GM21529 (cell line): ENCODE measurements at regions not wholly inside any gene's neighbourhood (a gene's known extent, or its start where the extent isn't known, plus 50 kb on each side); places are given as distances from the start of the nearest gene placed in this dataset.
"Not testable (repeated sequence)": the region's sequence is repeated elsewhere in the genome, so short reads cannot be mapped to it uniquely, and the experiment has no call there.

Experiments
- ATAC-seq: cut with Tn5 transposase; IDR thresholded peaks from one replicate; pipeline ENCODE4 v1.9.1; 2021; ENCODE audit not compliant: unreplicated experiment

- no peak for ATAC-seq
Measured at GRCh38 chr10:64896582-64896981, 1375.4 kb downstream of the REEP3 start.

GRCh38 chr10:64906311-64906710, 1385.1 kb downstream of the REEP3 start:
- ATAC-seq: not testable (repeated sequence)

- ATAC-seq: not testable (repeated sequence)
Measured at GRCh38 chr10:64924306-64924705, 1403.1 kb downstream of the REEP3 start.

DNA sequence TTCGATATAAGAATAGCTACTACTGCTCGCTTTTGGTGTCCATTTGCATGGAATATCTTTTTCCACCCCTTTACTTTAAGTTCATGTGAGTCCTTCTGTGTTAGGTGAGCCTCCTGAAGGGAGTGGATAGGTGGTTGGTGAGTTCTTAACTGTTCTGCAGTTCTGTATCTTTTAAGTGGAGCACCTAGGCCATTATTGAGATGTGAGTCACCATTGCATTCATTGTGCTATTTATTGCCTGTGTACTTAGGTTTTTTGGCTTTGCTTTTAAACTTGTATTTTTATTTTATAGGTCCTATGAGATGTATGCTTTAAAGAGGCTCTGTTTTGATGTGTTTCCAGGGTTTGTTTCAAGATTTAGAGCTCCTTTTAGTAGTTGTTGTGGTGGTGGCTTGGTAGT, 1430.8 kb downstream of the REEP3 start:
- ATAC-seq: no peak

DNA sequence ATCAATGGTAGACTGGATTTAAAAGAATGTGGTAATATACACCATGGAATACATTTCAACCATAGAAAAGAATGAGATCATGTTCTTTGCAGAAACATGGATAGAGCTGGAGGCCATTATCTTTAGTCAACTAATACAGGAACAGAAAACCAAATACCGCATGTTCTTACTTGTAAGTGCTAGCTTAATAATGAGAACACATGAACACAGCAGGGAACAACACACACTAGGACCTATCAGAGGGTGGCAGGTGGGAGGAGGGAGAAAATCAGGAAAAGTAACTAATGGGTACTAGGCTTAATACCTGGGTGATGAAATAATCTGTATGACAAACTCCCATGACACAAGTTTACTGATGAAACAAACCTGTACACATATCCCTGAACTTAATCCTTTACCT, 1435.2 kb downstream of the REEP3 start:
- no peak for ATAC-seq

GRCh38 chr10:64959116-64959515, 1437.9 kb downstream of the REEP3 start:
- ATAC-seq: no peak

- no peak for ATAC-seq
Measured at GRCh38 chr10:64959883-64960282, 1438.7 kb downstream of the REEP3 start.

DNA sequence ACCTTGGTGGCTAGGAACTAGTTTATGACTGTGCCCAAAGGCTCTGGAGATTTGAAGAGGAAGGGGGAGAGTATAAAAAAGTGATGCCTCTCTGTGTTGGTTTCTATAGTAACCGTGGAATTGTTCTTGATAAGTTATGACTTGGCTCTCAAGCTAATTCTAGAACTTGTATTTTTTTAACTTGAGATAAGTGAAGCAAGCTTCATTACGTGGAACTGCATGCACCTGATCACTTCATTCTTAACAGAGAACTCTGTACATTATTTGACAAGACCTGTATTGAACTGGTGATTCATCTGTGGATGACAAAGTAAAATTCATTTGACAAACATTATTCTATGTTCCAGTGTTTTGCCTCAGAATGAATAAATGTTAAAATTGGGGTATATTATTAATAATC, 1452.2 kb downstream of the REEP3 start:
- no peak for ATAC-seq

DNA sequence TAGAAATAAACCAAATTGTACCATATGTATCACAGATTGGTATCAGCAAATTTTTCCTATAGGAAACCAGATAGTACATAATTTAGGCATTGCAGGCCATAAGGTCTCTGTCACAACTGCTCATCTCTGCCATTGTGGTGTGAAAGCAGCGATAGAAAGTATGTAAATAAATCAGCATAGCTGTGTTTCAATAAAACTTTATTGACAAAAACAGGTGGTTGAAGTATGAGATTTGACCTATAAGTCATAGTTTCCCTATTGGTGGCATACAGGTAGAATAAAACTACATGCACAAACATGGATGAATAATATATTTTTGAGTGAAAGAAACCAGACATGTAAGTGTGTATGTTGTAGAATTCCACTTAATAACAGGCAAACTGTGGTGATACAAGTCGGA, 1454.9 kb downstream of the REEP3 start:
- no peak for ATAC-seq

- no peak for ATAC-seq
Measured at GRCh38 chr10:64977915-64978314, 1456.7 kb downstream of the REEP3 start.

- no peak for ATAC-seq
Measured at GRCh38 chr10:64996886-64997285, 1475.7 kb downstream of the REEP3 start.

GRCh38 chr10:65010845-65011244, 1489.6 kb downstream of the REEP3 start:
- no peak for ATAC-seq

DNA sequence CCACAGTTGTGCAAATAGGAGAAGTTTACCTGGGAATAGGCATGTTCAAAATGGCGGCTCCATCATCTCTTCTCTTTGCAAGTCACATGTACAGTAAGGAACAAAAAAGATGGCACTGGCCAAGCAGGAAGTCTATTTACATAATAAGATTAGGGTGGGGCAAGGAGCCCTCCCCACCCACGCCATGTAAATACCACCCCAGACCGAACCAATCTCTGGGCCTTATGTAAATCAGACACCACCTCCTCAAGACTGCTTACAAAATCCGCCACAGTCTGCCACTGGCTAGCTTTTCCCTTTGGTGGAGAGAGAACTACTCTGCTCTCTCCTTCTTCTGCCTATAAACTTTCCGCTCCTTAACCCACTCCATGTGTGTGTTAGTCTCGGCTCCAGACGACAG, 1496.3 kb downstream of the REEP3 start:
- no peak for ATAC-seq

- no peak for ATAC-seq
Measured at GRCh38 chr10:65024886-65025285, 1503.7 kb downstream of the REEP3 start.

- ATAC-seq: no peak
Measured at GRCh38 chr10:65030263-65030662, 1509.1 kb downstream of the REEP3 start.

- ATAC-seq: no peak
Measured at GRCh38 chr10:65032867-65033769, 1511.9 kb downstream of the REEP3 start.

- no peak for ATAC-seq
Measured at GRCh38 chr10:65033957-65034356, 1512.8 kb downstream of the REEP3 start.

DNA sequence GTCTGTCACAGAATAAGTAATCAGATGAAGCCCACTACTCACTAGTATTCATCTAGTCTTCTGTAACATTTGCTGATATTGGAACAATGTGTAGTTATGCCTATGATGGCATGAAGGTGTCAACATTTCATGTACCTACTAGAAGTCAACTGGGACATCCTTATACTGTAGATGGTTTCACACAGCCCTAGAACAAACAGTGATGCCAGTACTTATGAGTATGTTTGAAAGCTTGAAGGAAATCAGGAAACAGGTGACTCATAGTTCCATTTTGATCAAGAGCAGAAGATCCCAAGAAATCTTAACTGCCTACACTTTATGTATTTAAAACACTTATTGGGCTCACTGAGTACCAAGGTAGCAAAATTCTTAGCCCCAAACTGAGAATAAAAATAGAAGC, 1519.6 kb downstream of the REEP3 start:
- ATAC-seq: no peak

GRCh38 chr10:65041307-65041706, 1520.1 kb downstream of the REEP3 start:
- ATAC-seq: no peak

- no peak for ATAC-seq
Measured at GRCh38 chr10:65042496-65042895, 1521.3 kb downstream of the REEP3 start.

- ATAC-seq: no peak
Measured at GRCh38 chr10:65046831-65047230, 1525.6 kb downstream of the REEP3 start.

DNA sequence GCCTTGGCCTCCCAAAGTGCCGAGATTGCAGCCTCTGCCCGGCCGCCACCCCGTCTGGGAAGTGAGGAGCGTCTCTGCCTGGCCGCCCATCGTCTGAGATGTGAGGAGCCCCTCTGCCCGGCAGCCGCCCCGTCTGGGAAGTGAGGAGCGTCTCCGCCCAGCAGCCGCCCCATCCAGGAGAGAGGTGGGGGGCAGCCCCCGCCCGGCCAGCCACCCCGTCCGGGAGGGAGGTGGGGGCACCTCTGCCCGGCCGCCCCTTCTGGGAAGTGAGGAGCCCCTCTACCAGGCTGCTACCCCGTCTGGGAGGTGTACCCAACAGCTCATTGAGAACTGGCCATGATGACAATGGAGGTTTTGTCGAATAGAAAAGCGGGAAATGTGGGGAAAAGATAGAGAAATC, 1530.9 kb downstream of the REEP3 start:
- not testable (repeated sequence) for ATAC-seq

DNA sequence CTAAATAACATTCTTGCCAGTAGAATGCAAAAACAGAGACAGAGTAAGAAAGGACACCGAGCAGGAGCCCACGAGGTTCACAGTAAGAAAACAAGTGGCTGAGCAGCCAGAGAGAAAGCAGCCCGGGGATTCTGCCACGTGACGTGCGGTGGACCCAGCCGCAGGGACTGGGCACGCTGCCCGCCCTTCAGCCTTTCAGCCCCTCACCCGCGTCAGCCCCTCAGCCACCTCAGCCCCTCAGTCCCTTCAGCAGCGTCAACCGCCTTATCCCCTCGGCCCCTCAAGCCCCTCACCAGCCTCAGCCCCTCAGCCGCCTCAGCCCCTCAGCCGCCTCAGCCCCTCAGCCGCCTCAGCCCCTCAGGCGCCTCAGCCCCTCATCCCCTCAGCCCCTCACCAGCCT, 1532.2 kb downstream of the REEP3 start:
- not testable (repeated sequence) for ATAC-seq
